Stimulated activated CD4-positive, alpha-beta T cell treated with anti-CD3 and anti-CD28 coated beads, Interleukin-4, amount 100 ng/mL, for 1 hour (primary cell): ENCODE measurements at regions not wholly inside any gene's neighbourhood (a gene's known extent, or its start where the extent isn't known, plus 50 kb on each side); places are given as distances from the start of the nearest gene placed in this dataset.

Experiments
- DNase-seq: peaks from one replicate; pipeline ENCODE4 v3.0.0-alpha.2; 2020

- no peak for DNase-seq
These were observed 177.4 kb upstream of the UBL3 start for GRCh38 chr13:30027569-30028455.

GRCh38 chr13:30026909-30027308, 176.5 kb upstream of the UBL3 start:
- DNase-seq: no peak

- no peak for DNase-seq
These were observed 175.7 kb upstream of the UBL3 start for GRCh38 chr13:30026093-30026492.

GRCh38 chr13:30025351-30025750, 174.9 kb upstream of the UBL3 start:
- DNase-seq: no peak

- DNase-seq: no peak
These were observed 173.9 kb upstream of the UBL3 start for GRCh38 chr13:30024125-30024865.

- no peak for DNase-seq
These were observed 172.9 kb upstream of the UBL3 start for GRCh38 chr13:30023196-30023895.

GRCh38 chr13:30022796-30023195, 172.4 kb upstream of the UBL3 start:
- no peak for DNase-seq

- DNase-seq: no peak
These were observed 171.8 kb upstream of the UBL3 start for GRCh38 chr13:30022256-30022655.

- DNase-seq: no peak
These were observed 171.2 kb upstream of the UBL3 start for GRCh38 chr13:30021611-30022010.

- no peak for DNase-seq
These were observed 170.4 kb upstream of the UBL3 start for GRCh38 chr13:30020726-30021312.

- no peak for DNase-seq
These were observed 169.5 kb upstream of the UBL3 start for GRCh38 chr13:30019648-30020626.

GRCh38 chr13:30017880-30018279, 167.5 kb upstream of the UBL3 start:
- no peak for DNase-seq

- DNase-seq: no peak
These were observed 166.0 kb upstream of the UBL3 start for GRCh38 chr13:30016398-30016797.

GRCh38 chr13:30009411-30009810, 159.0 kb upstream of the UBL3 start:
- no peak for DNase-seq

- DNase-seq: no peak
These were observed 155.8 kb upstream of the UBL3 start for GRCh38 chr13:30006246-30006645.

- DNase-seq: no peak
These were observed 153.8 kb upstream of the UBL3 start for GRCh38 chr13:30004204-30004603.

GRCh38 chr13:30002577-30002976, 152.2 kb upstream of the UBL3 start:
- DNase-seq: no peak

- DNase-seq: no peak
These were observed 150.0 kb upstream of the UBL3 start for GRCh38 chr13:30000370-30000765.

- no peak for DNase-seq
These were observed 149.3 kb upstream of the UBL3 start for GRCh38 chr13:29999492-30000369.

GRCh38 chr13:29996316-29996715, 145.9 kb upstream of the UBL3 start:
- no peak for DNase-seq
